ENCODE measurements at regions not wholly inside any gene's neighbourhood (a gene's known extent, or its start where the extent isn't known, plus 50 kb on each side); places are given as distances from the start of the nearest gene placed in this dataset.

DNA sequence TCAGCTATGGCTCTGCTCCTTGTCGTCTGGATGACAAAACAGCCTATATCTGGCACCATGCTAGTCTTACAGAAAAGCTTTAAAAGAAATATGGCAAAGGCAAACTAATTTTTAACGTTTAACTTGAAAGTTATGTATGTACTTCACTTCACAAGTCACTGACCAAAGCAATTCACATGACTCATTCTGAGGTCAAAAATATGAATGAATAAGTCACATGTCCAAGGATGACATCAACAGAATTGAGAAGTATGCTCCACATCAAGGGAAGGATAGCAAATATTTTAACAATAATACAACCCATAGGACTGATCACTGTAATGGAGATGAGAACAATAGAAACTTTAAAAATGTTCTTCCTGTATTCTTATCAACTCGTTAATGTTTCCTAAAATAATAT lies 1072.6 kb upstream of the NUDT12 start:
- H3K27me3 ChIP-seq, result no peaks in the 10 kb centered on the region
- H3K36me3 ChIP-seq, result no peaks in the 10 kb centered on the region
- no peak overlapping the region for H3K4me3 ChIP-seq
- H3K4me2 ChIP-seq, result no peak overlapping the region
- no peak overlapping the region for H3K9ac ChIP-seq
- no peaks in the 10 kb centered on the region for H3K4me1 ChIP-seq
- TF ChIP-seq Cebpa-rat (IDR thresholded peaks at IDR 0.05), result no peak
- no peak overlapping the region for H3K27ac ChIP-seq
- no peaks in the 10 kb centered on the region for H3K9me3 ChIP-seq
- H4K20me1 ChIP-seq, result no peaks in the 10 kb centered on the region

DNA sequence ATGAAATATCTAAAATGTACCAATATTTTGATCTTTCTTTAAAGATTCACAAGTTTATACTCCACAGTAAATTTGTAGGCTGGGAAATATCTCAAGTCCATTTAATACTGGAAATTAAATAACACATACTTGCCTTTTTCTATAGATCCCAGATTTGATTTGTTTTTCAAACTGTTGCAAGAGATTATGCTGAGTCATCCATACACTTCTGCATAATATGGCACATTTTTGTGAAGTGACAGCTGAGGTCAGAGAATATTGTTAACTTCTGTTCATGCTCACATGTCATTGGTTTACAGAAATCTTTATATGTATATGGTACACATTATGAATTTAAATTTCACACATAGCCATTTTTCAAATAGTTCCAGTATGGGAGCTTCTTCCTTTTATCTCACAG lies 1066.3 kb upstream of the NUDT12 start:
- H3K4me3 ChIP-seq, result no peak overlapping the region
- no peaks in the 10 kb centered on the region for H4K20me1 ChIP-seq
- H3K4me1 ChIP-seq, result no peaks in the 10 kb centered on the region
- TF ChIP-seq Cebpa-rat (IDR thresholded peaks at IDR 0.05), result no peak
- H3K4me2 ChIP-seq, result no peak overlapping the region
- H3K9me3 ChIP-seq, result no peaks in the 10 kb centered on the region
- no peaks in the 10 kb centered on the region for H3K36me3 ChIP-seq
- H3K27ac ChIP-seq, result no peak overlapping the region
- H3K27me3 ChIP-seq, result no peaks in the 10 kb centered on the region
- no peak overlapping the region for H3K9ac ChIP-seq

DNA sequence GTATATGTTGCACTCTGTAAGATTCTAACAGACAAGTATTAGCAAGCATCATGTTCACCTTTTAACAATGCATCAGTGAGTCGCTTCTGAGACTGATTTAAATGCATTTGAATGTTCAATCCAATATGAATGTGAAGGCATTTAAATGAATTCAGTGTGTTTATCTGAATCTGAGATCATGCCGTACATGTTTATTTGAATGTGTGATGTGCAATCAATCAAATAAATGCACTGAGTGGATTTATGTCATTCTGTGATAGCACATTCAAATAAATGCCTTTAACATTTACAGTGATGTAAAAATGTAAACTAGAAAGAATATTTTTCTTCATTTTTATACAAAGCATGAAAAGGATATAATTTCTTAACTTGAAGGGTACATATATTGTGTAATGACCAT lies 1063.5 kb upstream of the NUDT12 start:
- no peak overlapping the region for H3K9ac ChIP-seq
- no peak for TF ChIP-seq Cebpa-rat (IDR thresholded peaks at IDR 0.05)
- H3K4me1 ChIP-seq, result no peaks in the 10 kb centered on the region
- no peak overlapping the region for H3K27ac ChIP-seq
- no peak overlapping the region for H3K4me3 ChIP-seq
- no peak overlapping the region for H3K4me2 ChIP-seq
- H3K27me3 ChIP-seq, result no peaks in the 10 kb centered on the region
- H3K9me3 ChIP-seq, result no peaks in the 10 kb centered on the region
- H3K36me3 ChIP-seq, result no peaks in the 10 kb centered on the region
- H4K20me1 ChIP-seq, result no peaks in the 10 kb centered on the region

DNA sequence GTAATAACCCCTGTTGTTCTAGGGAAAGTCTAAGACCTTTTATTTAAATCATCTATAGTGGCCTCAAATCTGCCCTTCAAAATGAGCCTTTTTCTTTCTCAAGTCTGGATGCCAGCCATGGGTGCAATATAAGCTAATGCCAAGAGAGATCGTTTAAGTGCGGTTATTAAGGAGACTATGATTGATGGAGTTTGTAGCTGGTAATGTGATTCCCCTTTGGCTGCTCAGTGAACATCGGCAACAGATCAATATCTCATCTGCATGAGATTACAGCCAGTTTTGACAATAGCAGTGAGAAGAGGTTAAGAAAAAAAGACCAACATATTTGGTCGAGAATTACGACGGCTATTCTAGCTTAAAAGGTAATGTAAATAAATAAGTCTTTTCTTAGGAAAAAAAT lies 1049.4 kb upstream of the NUDT12 start:
- no peak for TF ChIP-seq Cebpa-rat (IDR thresholded peaks at IDR 0.05)
- Histone ChIP-seq H4K20me1 (no peaks in the 10 kb centered on the region), H3K36me3 (no peaks in the 10 kb centered on the region), H3K9ac (no peak overlapping the region), H3K4me2 (no peak overlapping the region), H3K4me1 (0 out of 2 replicates have a peak, but pooled peaks cover 7% of the 10 kb centered on the region), H3K9me3 (no peaks in the 10 kb centered on the region), H3K27me3 (no peaks in the 10 kb centered on the region), H3K4me3 (no peak overlapping the region), H3K27ac (no peak overlapping the region)

DNA sequence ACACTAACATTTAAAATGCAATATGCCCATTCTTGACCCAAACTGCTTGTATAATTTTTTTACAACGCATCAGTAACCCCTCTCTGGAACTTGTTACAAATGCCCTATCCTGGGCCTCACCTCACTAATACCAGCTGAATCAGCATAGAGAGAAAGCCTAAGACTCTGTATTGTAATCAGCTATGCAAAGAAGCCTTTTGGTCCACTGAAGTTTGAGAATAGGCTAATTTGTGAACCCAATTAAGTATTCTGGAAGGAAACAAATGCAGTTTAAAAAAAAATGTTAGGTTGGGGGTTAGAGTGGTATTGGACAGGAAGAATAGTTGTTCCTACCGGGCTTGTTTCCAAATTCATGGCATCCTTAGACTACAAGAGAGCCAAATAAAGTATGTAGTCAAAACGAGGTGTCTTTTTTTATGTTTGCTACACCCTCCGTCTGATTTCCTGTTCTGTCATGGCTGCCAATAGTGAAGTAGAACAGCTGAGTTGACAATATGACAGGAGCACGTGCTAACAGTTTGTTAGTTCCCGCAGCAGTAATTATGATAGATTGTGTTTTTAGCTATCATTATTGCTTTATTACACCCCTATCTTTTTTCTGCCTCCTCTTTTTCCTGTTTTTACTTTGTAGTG lies 1048.7 kb upstream of the NUDT12 start:
- Histone ChIP-seq H3K27ac (no peak overlapping the region), H3K36me3 (no peaks in the 10 kb centered on the region), H3K4me3 (no peak overlapping the region), H3K27me3 (no peaks in the 10 kb centered on the region), H3K4me2 (no peak overlapping the region), H3K4me1 (0 out of 2 replicates have a peak, but pooled peaks cover 7% of the 10 kb centered on the region), H3K9me3 (no peaks in the 10 kb centered on the region), H3K9ac (no peak overlapping the region), H4K20me1 (no peaks in the 10 kb centered on the region)
- TF ChIP-seq Cebpa-rat (IDR thresholded peaks at IDR 0.05), result no peak

DNA sequence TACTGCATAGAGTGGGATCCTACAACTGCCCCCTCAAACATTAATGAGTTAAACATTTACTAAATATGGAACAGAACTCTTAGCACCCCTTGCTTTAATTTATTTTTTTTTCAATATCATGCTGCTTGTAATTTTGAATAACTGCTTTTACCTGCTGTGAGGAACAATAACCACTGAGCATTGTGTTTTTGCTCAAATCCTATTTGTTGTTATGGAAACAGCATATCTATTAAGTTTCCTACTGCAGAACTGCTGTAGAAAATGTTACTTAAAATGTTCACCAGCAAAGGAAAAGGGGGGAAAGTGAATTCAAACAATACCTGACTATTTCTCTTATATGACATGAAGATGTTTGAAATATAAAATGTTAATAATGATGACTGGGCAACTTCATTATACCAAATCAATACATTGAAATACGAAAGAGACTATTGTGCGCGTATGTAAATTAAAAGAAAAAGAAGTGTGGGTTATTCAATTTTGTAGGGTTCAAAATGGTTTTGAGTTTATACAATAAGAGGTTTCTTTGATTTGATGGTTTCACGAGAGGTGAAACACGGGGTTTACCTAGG lies 1043.8 kb upstream of the NUDT12 start:
- Histone ChIP-seq H3K4me3 (no peak overlapping the region), H3K4me1 (no peaks in the 10 kb centered on the region), H3K9ac (no peak overlapping the region), H3K27me3 (no peaks in the 10 kb centered on the region), H3K4me2 (no peak overlapping the region), H3K9me3 (no peaks in the 10 kb centered on the region), H3K36me3 (no peaks in the 10 kb centered on the region), H3K27ac (no peak overlapping the region), H4K20me1 (no peaks in the 10 kb centered on the region)
- TF ChIP-seq Cebpa-rat (IDR thresholded peaks at IDR 0.05), result no peak

DNA sequence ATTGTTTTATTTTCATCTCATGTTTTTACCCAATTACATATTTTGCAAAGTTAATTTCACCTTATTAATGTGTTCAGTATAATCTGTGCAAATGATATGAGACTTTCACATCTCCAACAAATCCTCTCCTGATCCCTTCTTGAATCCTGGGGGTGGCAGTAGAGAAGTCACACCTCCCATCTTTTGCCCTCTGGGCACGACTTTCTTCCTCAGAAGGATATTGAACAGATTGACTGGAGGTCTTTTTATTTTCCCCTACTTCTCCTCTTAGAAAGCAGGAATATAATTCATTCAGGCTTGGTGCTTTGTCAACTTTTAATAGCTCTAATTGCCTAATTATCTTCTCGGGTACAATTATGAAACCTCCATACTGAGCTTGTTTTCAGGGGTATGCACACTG lies 1037.1 kb upstream of the NUDT12 start:
- no peaks in the 10 kb centered on the region for H3K4me1 ChIP-seq
- H4K20me1 ChIP-seq, result no peaks in the 10 kb centered on the region
- H3K27ac ChIP-seq, result no peak overlapping the region
- no peaks in the 10 kb centered on the region for H3K9me3 ChIP-seq
- no peak for TF ChIP-seq Cebpa-rat (IDR thresholded peaks at IDR 0.05)
- no peak overlapping the region for H3K9ac ChIP-seq
- no peaks in the 10 kb centered on the region for H3K36me3 ChIP-seq
- no peak overlapping the region for H3K4me2 ChIP-seq
- H3K4me3 ChIP-seq, result no peak overlapping the region
- no peaks in the 10 kb centered on the region for H3K27me3 ChIP-seq

DNA sequence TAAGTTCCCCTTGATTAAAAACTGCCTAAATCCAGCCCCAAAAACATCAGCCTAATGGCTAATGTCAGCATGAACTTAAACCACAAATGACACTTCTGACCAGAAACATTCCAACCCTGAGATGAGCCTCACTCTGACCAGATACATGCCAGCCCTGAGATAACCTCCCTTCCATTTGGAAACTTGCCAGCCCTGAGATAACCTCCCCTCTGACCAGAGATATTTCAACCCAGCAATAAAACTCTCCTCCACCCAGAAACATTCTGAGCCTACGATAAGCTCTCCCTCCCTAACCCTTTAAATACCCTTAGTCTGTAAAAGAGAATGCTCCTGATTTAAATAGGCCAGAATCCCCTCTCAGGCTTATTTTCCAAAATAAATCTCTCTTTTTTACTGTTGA lies 1035.7 kb upstream of the NUDT12 start:
- H3K4me2 ChIP-seq, result no peak overlapping the region
- no peak overlapping the region for H3K27ac ChIP-seq
- H3K4me1 ChIP-seq, result no peaks in the 10 kb centered on the region
- H3K36me3 ChIP-seq, result no peaks in the 10 kb centered on the region
- H4K20me1 ChIP-seq, result no peaks in the 10 kb centered on the region
- no peak for TF ChIP-seq Cebpa-rat (IDR thresholded peaks at IDR 0.05)
- H3K27me3 ChIP-seq, result no peaks in the 10 kb centered on the region
- no peak overlapping the region for H3K4me3 ChIP-seq
- no peak overlapping the region for H3K9ac ChIP-seq
- no peaks in the 10 kb centered on the region for H3K9me3 ChIP-seq

DNA sequence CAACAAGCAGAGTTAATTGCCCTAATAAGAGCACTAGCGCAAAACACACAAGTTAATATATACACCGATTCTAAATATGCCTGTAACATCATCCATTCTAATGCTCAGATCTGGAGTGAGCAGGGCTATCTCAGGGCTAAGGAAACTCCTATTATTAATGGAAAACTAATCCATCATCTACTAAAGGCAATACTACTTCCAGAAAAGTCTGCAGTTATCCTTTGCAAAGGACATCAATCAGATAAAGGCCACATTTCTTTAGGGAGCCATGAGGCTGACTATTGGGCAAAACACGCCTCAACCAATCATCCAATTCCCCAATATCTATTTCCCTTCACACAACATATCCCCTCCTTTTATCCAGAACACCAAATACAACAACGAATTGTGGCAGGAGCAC lies 1032.3 kb upstream of the NUDT12 start:
- no peak overlapping the region for H3K4me3 ChIP-seq
- H4K20me1 ChIP-seq, result no peaks in the 10 kb centered on the region
- H3K27ac ChIP-seq, result no peak overlapping the region
- H3K4me1 ChIP-seq, result no peaks in the 10 kb centered on the region
- no peaks in the 10 kb centered on the region for H3K9me3 ChIP-seq
- peaks cover 4% of the 10 kb centered on the region; the same call in 1 of the 2 replicates for H3K27me3 ChIP-seq
- no peak for TF ChIP-seq Cebpa-rat (IDR thresholded peaks at IDR 0.05)
- H3K4me2 ChIP-seq, result no peak overlapping the region
- H3K9ac ChIP-seq, result no peak overlapping the region
- H3K36me3 ChIP-seq, result no peaks in the 10 kb centered on the region

DNA sequence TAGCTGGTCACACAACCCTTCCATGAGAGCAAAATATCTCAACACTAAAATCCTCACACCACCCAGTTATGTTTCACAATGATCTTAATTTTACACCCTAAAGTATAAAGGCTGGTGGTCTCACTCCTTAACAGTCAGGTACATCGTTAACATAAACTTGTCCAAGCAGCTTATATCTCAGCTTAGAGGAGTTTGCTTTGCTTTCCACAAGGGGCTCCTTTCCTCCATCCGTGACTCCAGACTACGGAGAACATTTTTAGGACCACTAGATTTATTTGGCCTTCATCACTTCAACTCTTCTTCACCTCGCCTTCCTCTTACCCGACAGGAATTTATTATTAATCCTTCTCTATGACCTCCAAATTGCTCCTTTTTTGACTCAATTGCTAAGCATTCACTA lies 1014.1 kb upstream of the NUDT12 start:
- Histone ChIP-seq H3K9me3 (no peaks in the 10 kb centered on the region), H3K36me3 (no peaks in the 10 kb centered on the region), H3K27ac (no peak overlapping the region), H3K4me3 (no peak overlapping the region), H3K9ac (no peak overlapping the region), H3K27me3 (no peaks in the 10 kb centered on the region), H3K4me2 (no peak overlapping the region), H4K20me1 (no peaks in the 10 kb centered on the region), H3K4me1 (no peaks in the 10 kb centered on the region)
- TF ChIP-seq Cebpa-rat (IDR thresholded peaks at IDR 0.05), result no peak
